ENCODE measurements at regions not wholly inside any gene's neighbourhood (a gene's known extent, or its start where the extent isn't known, plus 50 kb on each side); places are given as distances from the start of the nearest gene placed in this dataset.

GRCh38 chr7:91327346-91327745 is 63.1 kb downstream of the FZD1 start (continued):
- TF ChIP-seq HINFP (tag; conservative IDR thresholded peaks at IDR 0.05; ENCODE audit: low read depth) (no peak), ZNF586 (CRISPR knock-in tag; conservative IDR thresholded peaks at IDR 0.05) (no peak)

GRCh38 chr7:91329571-91329970 is 65.3 kb downstream of the FZD1 start:
- DNase-seq (ENCODE audit: extremely low read depth in 1 of 4, low spot score in 3 of 4), result no peak
- H3K9me1 ChIP-seq (ENCODE audit: control insufficient read depth, insufficient read depth, low read length), result no peaks in the 10 kb centered on the region
- H3K4me2 ChIP-seq (ENCODE audit: insufficient read depth, low read length), result no peak overlapping the region
- no peak overlapping the region for H3K4me3 ChIP-seq
- intact Hi-C loops (cut with micrococcal nuclease) (no loop called here), in situ Hi-C loops (cut with MboI) (no loop called here)
- no peak for ATAC-seq
- BruUV-seq (replicated peaks), result no TSS peak
- ChIA-PET POLR2A (no interaction called here), CTCF (ENCODE audit: low intra/inter-chr PET ratio) (no interaction called here)
- H3K9me3 ChIP-seq (replicated peaks; ENCODE audit: control insufficient read depth, insufficient read depth, low read depth, low read length), result no peaks in the 10 kb centered on the region
- no peaks in the 10 kb centered on the region for H4K20me1 ChIP-seq (replicated peaks; ENCODE audit: control insufficient read depth, insufficient read depth, low read length)
- no peaks in the 10 kb centered on the region for H3K79me2 ChIP-seq (ENCODE audit: control insufficient read depth, insufficient read depth, low read length)
- H3K27me3 ChIP-seq (ENCODE audit: control insufficient read depth in 2 of 2, insufficient read depth in 2 of 2, low read length in 2 of 2), result no peaks in the 10 kb centered on the region; a peak in 1 of 5 replicates
- no peak overlapping the region for H3K9ac ChIP-seq (ENCODE audit: insufficient read depth in 1 of 2, low read depth in 2 of 2, low read length in 2 of 2)
- H2AFZ ChIP-seq (ENCODE audit: low read depth, low read length), result no peak overlapping the region
- no peaks in the 10 kb centered on the region for H3K36me3 ChIP-seq (ENCODE audit: control insufficient read depth, insufficient read depth, low read length)
- FAIRE-seq, result no peak
- peaks cover 0 to 4% of the 10 kb centered on the region in 2 experiments; a peak in 2 of 5 replicates for H3K4me1 ChIP-seq (replicated peaks in 1 of 2; ENCODE audit: control insufficient read depth in 2 of 2, insufficient read depth in 2 of 2, low read length in 2 of 2)
- no peak overlapping the region for H3K27ac ChIP-seq (ENCODE audit: extremely low read depth, low read depth, low read length)
- TF ChIP-seq TEAD2 (tag; IDR thresholded peaks at IDR 0.05), result no peak
- no peak for TF ChIP-seq SUPT5H (IDR thresholded peaks at IDR 0.05)
- TF ChIP-seq SRSF9 (IDR thresholded peaks at IDR 0.05; ENCODE audit: borderline replicate concordance, low read depth, low read length), result no peak
- no peak for TF ChIP-seq KLF1 (tag; IDR thresholded peaks at IDR 0.05)
- no peak for TF ChIP-seq FOXM1 (IDR thresholded peaks at IDR 0.05; ENCODE audit: low read depth)
- TF ChIP-seq FOXM1 (CRISPR knock-in tag; IDR thresholded peaks at IDR 0.05; ENCODE audit: low read depth), result no peak
- no peak for TF ChIP-seq ERF (CRISPR knock-in tag; IDR thresholded peaks at IDR 0.05)
- TF ChIP-seq E2F5 (CRISPR knock-in tag; IDR thresholded peaks at IDR 0.05), result no peak
- no peak for TF ChIP-seq BRCA1 (IDR thresholded peaks at IDR 0.05)
- no peak for TF ChIP-seq BRCA1 (CRISPR knock-in tag; IDR thresholded peaks at IDR 0.05)
- no peak for TF ChIP-seq ATF6 (CRISPR knock-in tag; IDR thresholded peaks at IDR 0.05)
- TF ChIP-seq CTCF (IDR thresholded peaks at IDR 0.05 in 2 of 3, conservative IDR thresholded peaks at IDR 0.05 in 1 of 3; ENCODE audit: insufficient read depth in 2 of 3, low read depth in 1 of 3, low read length in 3 of 3), result no peak
- no peak for TF ChIP-seq ZC3H11A (IDR thresholded peaks at IDR 0.05; ENCODE audit: low read depth, low read length)
